ENCODE measurements at regions not wholly inside any gene's neighbourhood (a gene's known extent, or its start where the extent isn't known, plus 50 kb on each side); places are given as distances from the start of the nearest gene placed in this dataset.

GRCh38 chr21:34201481-34201858, 128.1 kb downstream of the MRPS6 start:
- POLR2A ChIA-PET: interaction anchor here (0.6 kb wide), 1 partner anchor 109 kb away, joined by 4 read pairs; no protein-coding TSS in a partner anchor
- no TSS peak for BruUV-seq (replicated peaks)
- DNase-seq (ENCODE audit: low read depth, low spot score): no peak
- no peaks in the 10 kb centered on the region for H3K27me3 ChIP-seq (ENCODE audit: control insufficient read depth, insufficient read depth, low read length)
- ATAC-seq: peak; percentile 33
- H3K4me3 ChIP-seq (ENCODE audit: low read depth in 2 of 2, low read length in 2 of 2): peak overlapping the region; percentile 34 to 61
- CTCF ChIA-PET: interaction anchor here (1.1 kb wide), 1 partner anchor 34 kb away, joined by 4 read pairs; no protein-coding TSS in a partner anchor
- H3K27ac ChIP-seq (ENCODE audit: low read length): peak overlapping the region; percentile 91
- H3K4me1 ChIP-seq (ENCODE audit: control insufficient read depth, insufficient read depth, low read length): peaks cover 48% of the 10 kb centered on the region
- in situ Hi-C loops (cut with HindIII; ENCODE audit: low pct_unique_long_range_greater_than_20kb, low sequenced_read_pairs) (no loop called here), intact Hi-C loops (cut with micrococcal nuclease; ENCODE audit: unreplicated experiment) (no loop called here)
- no peaks in the 10 kb centered on the region for H3K36me3 ChIP-seq (ENCODE audit: control insufficient read depth, insufficient read depth, low read length)
- no peaks in the 10 kb centered on the region for H3K9me3 ChIP-seq (ENCODE audit: control insufficient read depth, insufficient read depth, low read depth, low read length)
- TF ChIP-seq POLR2AphosphoS5 (IDR thresholded peaks at IDR 0.05; ENCODE audit: low read depth, low read length) (no peak), REST (IDR thresholded peaks at IDR 0.05; ENCODE audit: insufficient read depth in 1 of 2, low read depth in 2 of 2, low read length in 1 of 2) (no peak), SIN3A (IDR thresholded peaks at IDR 0.05; ENCODE audit: borderline replicate concordance, insufficient read depth, low read depth, low read length) (no peak), TCF7L2 (IDR thresholded peaks at IDR 0.05; ENCODE audit: low read depth, low read length) (no peak), CTCF (IDR thresholded peaks at IDR 0.05) (no peak)

GRCh38 chr21:34202553-34203372, 129.4 kb downstream of the MRPS6 start:
- H3K27me3 ChIP-seq (ENCODE audit: control insufficient read depth, insufficient read depth, low read length): no peaks in the 10 kb centered on the region
- peak overlapping the region; percentile 34 to 61; a peak in 3 of 4 replicates for H3K4me3 ChIP-seq (ENCODE audit: low read depth in 2 of 2, low read length in 2 of 2)
- intact Hi-C loops (cut with micrococcal nuclease; ENCODE audit: unreplicated experiment): no loop called here
- peak overlapping the region; percentile 91 for H3K27ac ChIP-seq (ENCODE audit: low read length)
- TF ChIP-seq SIN3A (IDR thresholded peaks at IDR 0.05; ENCODE audit: borderline replicate concordance, insufficient read depth, low read depth, low read length) (no peak), REST (IDR thresholded peaks at IDR 0.05; ENCODE audit: insufficient read depth in 1 of 2, low read depth in 2 of 2, low read length in 1 of 2) (no peak)
- H3K4me1 ChIP-seq (ENCODE audit: control insufficient read depth, insufficient read depth, low read length): peaks cover 51% of the 10 kb centered on the region
- CTCF ChIA-PET: interaction anchor here (0.6 to 1.5 kb wide), 2 partner anchors 46 to 278 kb away, joined by 3 to 8 read pairs; no protein-coding TSS in a partner anchor
- DNase-seq (ENCODE audit: low read depth, low spot score) (no peak), ATAC-seq (no peak; the same call in 1 of the 2 replicates)
- POLR2A ChIA-PET: interaction anchor here (0.6 kb wide), 1 partner anchor 319 kb away, joined by 10 read pairs; no protein-coding TSS in a partner anchor
- H3K36me3 ChIP-seq (ENCODE audit: control insufficient read depth, insufficient read depth, low read length): no peaks in the 10 kb centered on the region
- no peaks in the 10 kb centered on the region for H3K9me3 ChIP-seq (ENCODE audit: control insufficient read depth, insufficient read depth, low read depth, low read length)
- no TSS peak for BruUV-seq (replicated peaks)
- in situ Hi-C loops (cut with HindIII; ENCODE audit: low pct_unique_long_range_greater_than_20kb, low sequenced_read_pairs): no loop called here

Measured in Panc1 (cell line).